Pons (tissue), 1 donor: ENCODE measurements at regions not wholly inside any gene's neighbourhood (a gene's known extent, or its start where the extent isn't known, plus 50 kb on each side); places are given as distances from the start of the nearest gene placed in this dataset.
A peak's percentile ranks its signal among the peaks of the same experiment; 100 is the strongest.

Source experiments
- DNase-seq: peaks from one replicate; pipeline ENCODE4 v3.0.0-alpha.2; 2016; ENCODE audit warnings: low spot score

- no peak for DNase-seq
Measured at GRCh38 chr13:91169321-91170050, 178.0 kb upstream of the MIR17HG start.

GRCh38 chr13:91172160-91172559, 175.3 kb upstream of the MIR17HG start:
- DNase-seq: no peak

GRCh38 chr13:91174886-91175501, 172.5 kb upstream of the MIR17HG start:
- DNase-seq: no peak

GRCh38 chr13:91178099-91178498, 169.4 kb upstream of the MIR17HG start:
- no peak for DNase-seq

- no peak for DNase-seq
Measured at GRCh38 chr13:91181892-91182291, 165.6 kb upstream of the MIR17HG start.

GRCh38 chr13:91184244-91184926, 163.1 kb upstream of the MIR17HG start:
- DNase-seq: peak; percentile 11

- peak; percentile 73 for DNase-seq
Measured at GRCh38 chr13:91185294-91185863, 162.1 kb upstream of the MIR17HG start.

- no peak for DNase-seq
Measured at GRCh38 chr13:91187522-91187921, 160.0 kb upstream of the MIR17HG start.

- no peak for DNase-seq
Measured at GRCh38 chr13:91189506-91189905, 158.0 kb upstream of the MIR17HG start.

- no peak for DNase-seq
Measured at GRCh38 chr13:91193358-91193757, 154.1 kb upstream of the MIR17HG start.

GRCh38 chr13:91195789-91196188, 151.7 kb upstream of the MIR17HG start:
- DNase-seq: no peak

- DNase-seq: no peak
Measured at GRCh38 chr13:91196958-91197357, 150.5 kb upstream of the MIR17HG start.

- no peak for DNase-seq
Measured at GRCh38 chr13:91199866-91200265, 147.6 kb upstream of the MIR17HG start.

GRCh38 chr13:91200486-91200885, 147.0 kb upstream of the MIR17HG start:
- no peak for DNase-seq

- DNase-seq: no peak
Measured at GRCh38 chr13:91203430-91203829, 144.1 kb upstream of the MIR17HG start.

GRCh38 chr13:91207261-91207660, 140.2 kb upstream of the MIR17HG start:
- DNase-seq: no peak

- no peak for DNase-seq
Measured at GRCh38 chr13:91211510-91211909, 136.0 kb upstream of the MIR17HG start.

GRCh38 chr13:91212231-91212630, 135.3 kb upstream of the MIR17HG start:
- no peak for DNase-seq

GRCh38 chr13:91214031-91214430, 133.5 kb upstream of the MIR17HG start:
- DNase-seq: no peak

GRCh38 chr13:91216928-91217700, 130.4 kb upstream of the MIR17HG start:
- DNase-seq: no peak

- DNase-seq: no peak
Measured at GRCh38 chr13:91219201-91219600, 128.3 kb upstream of the MIR17HG start.

GRCh38 chr13:91220872-91221271, 126.6 kb upstream of the MIR17HG start:
- no peak for DNase-seq
